ENCODE measurements at regions not wholly inside any gene's neighbourhood (a gene's known extent, or its start where the extent isn't known, plus 50 kb on each side); places are given as distances from the start of the nearest gene placed in this dataset.

GRCh38 chr7:50156163-50156562 lies 63.1 kb upstream of the ZPBP start:
- no peak overlapping the region for H3K27ac ChIP-seq (ENCODE audit: control insufficient read depth, insufficient read depth)
- in situ Hi-C loops (cut with MboI): no loop called here
- H3K36me3 ChIP-seq (ENCODE audit: control insufficient read depth in 2 of 2, insufficient read depth in 2 of 2, low read length in 1 of 2): no peaks in the 10 kb centered on the region
- H4K20me1 ChIP-seq (ENCODE audit: control insufficient read depth, insufficient read depth): no peaks in the 10 kb centered on the region
- ChIA-PET POLR2A (interaction anchor here (0.7 to 1.2 kb wide), 5 partner anchors 8 to 17 kb away, joined by 3 to 4 read pairs (median 4); no protein-coding TSS in a partner anchor), CTCF (interaction anchor here (1.0 to 3.1 kb wide), 9 partner anchors 9 to 262 kb away, joined by 3 to 16 read pairs (median 4); no protein-coding TSS in a partner anchor), SMC1A (ENCODE audit: uncharacterized antibody, unreplicated experiment) (interaction anchor here (1.2 to 2.8 kb wide), 12 partner anchors 9 to 260 kb away, joined by 3 to 24 read pairs (median 4); no protein-coding TSS in a partner anchor), RAD21 (ENCODE audit: unreplicated experiment) (interaction anchor here (0.8 to 1.7 kb wide), 9 partner anchors 8 to 212 kb away, joined by 3 to 11 read pairs (median 3); no protein-coding TSS in a partner anchor)
- intact Hi-C loops (cut with micrococcal nuclease; ENCODE audit: unreplicated experiment): no loop called here
- no peaks in the 10 kb centered on the region for H3K79me2 ChIP-seq (ENCODE audit: control insufficient read depth, insufficient read depth, low read length)
- no peak overlapping the region for H3K4me3 ChIP-seq
- H3K9me3 ChIP-seq (replicated peaks; ENCODE audit: control insufficient read depth, insufficient read depth, low read length): no peaks in the 10 kb centered on the region
- no peaks in the 10 kb centered on the region for H3K27me3 ChIP-seq (replicated peaks in 1 of 2; ENCODE audit: control insufficient read depth in 2 of 2, insufficient read depth in 2 of 2, low read length in 1 of 2)
- peaks cover 14% of the 10 kb centered on the region for H3K4me1 ChIP-seq (ENCODE audit: control insufficient read depth, insufficient read depth, low read length)
- DNase-seq (ENCODE audit: low read depth, low spot score) (no peak), ATAC-seq (peak; percentile 24), FAIRE-seq (no peak)
- peak overlapping the region; percentile 16; the same call in 1 of the 2 replicates for H3K9ac ChIP-seq (ENCODE audit: control insufficient read depth, insufficient read depth, low read length)
- peak overlapping the region; percentile 69 for H2AFZ ChIP-seq (ENCODE audit: control insufficient read depth, low read depth, low read length)
- WGBS (ENCODE audit: insufficient coverage, insufficient replicate concordance, low lambda C conversion rate, missing lambda C conversion rate): 4% methylated on average over 4 of the region's 4 CpGs
- no peak overlapping the region; the same call in 1 of the 2 replicates for H3K4me2 ChIP-seq (ENCODE audit: control insufficient read depth, insufficient read depth)
- TF ChIP-seq ZBTB40 (IDR thresholded peaks at IDR 0.05; ENCODE audit: borderline replicate concordance): no peak
- no peak for TF ChIP-seq E4F1 (IDR thresholded peaks at IDR 0.05; ENCODE audit: borderline replicate concordance, partially characterized antibody)
- TF ChIP-seq JUNB (IDR thresholded peaks at IDR 0.05): no peak
- TF ChIP-seq NBN (IDR thresholded peaks at IDR 0.05): no peak
- no TSS peak for BruUV-seq (replicated peaks)

Measured in GM12878 (cell line).